SKM-1 treated with dmso at 0.1 percent for 144 hours (cell line): ENCODE measurements at regions not wholly inside any gene's neighbourhood (a gene's known extent, or its start where the extent isn't known, plus 50 kb on each side); places are given as distances from the start of the nearest gene placed in this dataset.

Experiments used
- DNase-seq: peaks from one replicate; lab custom pipeline; 2025; ENCODE audit not compliant: unreplicated experiment; lab: John Stamatoyannopoulos, UW

DNA sequence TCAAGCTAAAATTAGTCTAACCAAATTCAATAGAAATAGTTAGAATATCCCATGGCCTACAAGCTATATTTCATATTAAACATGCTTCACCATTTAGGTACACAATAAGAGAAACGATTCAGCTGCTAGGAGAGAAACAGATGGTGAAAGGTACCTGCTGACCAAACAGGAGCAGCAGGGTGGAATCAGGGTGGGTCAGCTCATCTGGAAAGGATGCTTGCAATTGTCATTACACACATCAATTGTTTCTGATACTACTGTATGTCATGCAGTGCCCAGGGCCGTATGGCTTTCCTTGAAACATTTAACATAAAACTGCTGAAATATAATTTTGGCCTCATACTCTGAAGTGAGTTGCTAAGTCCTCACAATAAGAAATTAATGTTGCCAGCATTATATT lies 776.0 kb downstream of the DACH1 start:
- no peak for DNase-seq

DNA sequence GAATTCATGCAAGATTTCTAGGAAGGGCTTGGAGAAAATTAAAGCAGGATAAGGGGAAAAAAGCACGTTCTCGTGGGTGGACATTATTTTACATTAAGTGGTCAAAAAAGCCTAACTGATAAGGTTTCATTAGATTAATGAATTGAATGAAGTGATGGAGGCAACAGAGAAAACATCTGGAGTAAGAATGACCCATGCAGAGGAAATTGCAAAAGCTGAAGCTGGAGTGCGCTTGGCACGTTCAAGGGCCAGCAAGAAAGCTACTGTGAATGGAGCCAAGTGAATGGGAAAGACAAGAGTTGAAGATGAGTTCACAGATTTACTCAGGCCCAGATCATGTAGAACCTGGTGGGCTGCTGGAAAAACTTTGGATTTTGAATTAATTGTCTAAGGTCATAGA lies 777.9 kb downstream of the DACH1 start:
- no peak for DNase-seq

DNA sequence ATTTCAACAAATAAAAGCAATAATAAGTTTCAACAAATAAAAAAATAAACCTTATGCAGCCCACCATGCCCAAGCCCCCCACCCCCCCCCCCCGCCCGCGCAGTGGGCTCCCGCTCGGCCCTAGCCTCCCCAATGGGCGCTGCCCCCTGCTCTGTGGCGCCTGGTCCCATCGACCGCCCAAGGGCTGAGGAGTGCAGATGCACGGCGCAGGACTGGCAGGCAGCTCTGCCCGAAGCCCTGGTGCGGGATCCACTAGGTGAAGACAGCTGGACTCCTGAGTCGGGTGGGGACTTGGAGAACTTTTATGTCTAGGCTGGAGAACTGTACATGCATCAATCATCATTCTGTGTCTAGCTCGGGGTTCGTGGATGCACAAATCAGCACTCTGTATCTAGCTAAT lies 779.6 kb downstream of the DACH1 start:
- no peak for DNase-seq

DNA sequence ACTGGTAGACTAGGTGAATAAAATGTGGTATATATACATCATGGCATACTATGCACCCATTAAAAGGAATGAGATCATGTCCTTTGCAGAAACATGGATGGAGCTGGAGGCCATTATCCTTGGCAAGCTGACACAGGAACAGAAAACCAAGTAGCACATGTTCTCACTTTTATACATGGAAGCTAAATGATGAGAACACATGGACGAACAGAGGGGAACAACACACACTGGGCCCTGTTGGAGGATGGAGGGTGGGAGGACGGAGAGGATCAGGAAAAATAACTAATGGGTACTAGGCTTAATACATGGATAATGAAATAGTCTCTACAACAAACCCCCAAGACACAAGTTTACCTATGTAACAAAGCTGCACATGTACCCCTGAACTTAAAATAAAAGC lies 780.0 kb downstream of the DACH1 start:
- DNase-seq: no peak

DNA sequence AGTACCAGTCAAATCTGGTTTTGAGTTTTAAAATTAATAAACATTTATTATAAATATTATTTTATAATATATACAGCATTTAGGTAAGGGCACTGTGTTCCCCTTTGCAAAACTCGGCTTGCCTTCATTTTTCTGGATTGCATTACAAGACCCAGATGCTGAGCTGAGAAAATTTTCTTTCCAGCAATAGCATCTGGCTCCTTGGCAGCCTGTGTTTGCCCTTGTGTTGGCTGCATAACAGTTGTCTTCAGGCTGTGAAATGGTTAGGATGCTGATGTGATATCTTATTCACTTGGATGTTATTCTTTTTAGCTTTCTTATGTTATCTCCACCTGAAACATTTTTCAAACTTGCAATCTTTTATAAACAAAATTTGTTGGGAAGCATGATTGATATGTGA lies 784.4 kb downstream of the DACH1 start:
- no peak for DNase-seq

DNA sequence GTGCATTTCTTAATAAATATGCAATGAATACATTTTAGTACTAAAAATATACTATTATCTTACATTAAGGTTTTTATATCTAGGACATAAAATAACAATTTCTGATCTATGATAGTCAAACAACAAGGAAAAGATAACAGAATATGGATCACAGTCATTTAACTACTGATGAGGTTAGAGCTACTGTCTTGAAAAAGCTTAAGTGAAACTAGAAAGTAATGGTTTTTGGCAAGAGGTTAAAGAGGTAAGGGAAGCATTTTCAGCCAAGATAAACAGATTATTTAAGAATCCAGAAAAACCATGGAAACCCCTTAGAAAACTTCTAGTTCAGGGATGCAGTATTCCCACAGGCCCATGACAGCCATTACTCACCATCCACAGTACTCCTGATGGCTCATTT lies 787.4 kb downstream of the DACH1 start:
- DNase-seq: no peak

DNA sequence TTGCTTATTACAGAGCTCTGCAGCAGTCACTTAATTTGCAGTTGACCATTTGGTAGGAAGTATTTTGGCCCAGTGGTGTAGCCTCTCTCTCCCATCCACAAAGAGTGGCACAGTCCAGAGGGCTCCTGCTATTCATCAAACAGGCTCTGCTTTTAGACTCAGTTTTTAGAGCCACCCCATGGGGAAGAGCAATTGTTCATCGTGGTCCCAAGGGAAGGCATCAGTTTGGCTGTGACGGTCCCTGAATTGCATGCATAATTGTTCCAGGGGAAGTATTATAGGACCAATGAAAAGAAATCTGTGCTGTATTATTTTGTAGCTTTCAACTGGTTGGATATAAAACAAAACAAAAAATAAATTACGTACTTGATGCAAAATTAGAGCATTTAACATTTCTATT lies 799.0 kb downstream of the DACH1 start:
- no peak for DNase-seq

DNA sequence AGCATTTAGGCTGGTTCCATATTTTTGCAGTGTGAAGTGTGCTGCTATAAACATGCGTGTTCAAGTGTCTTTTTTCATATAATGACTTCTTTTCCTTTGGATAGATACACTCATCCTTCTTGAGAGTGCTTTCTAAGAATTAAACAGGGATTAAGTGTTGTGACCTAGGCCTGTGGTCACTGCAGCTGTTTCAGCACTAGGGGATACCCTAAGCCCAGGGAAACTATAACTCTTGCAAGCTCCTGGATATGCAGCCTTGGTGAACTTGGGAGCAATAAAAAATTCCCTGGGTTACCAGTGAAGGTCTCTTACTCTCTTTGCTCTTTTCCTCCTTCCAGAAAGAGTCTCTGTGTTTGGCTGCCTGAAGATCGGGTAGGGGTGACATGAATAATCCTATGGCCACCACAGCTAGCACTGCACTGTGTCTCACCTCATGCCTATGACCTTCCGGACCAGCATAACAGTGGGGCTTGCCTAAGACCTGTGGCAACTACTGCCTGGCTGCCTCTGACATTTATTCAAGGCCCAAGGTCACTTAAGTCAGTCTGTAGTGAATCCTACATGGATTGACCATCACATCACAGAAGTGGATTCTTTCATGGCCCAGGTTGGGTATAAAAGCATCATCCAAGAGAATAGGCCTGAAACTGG lies 799.7 kb downstream of the DACH1 start:
- DNase-seq: no peak

DNA sequence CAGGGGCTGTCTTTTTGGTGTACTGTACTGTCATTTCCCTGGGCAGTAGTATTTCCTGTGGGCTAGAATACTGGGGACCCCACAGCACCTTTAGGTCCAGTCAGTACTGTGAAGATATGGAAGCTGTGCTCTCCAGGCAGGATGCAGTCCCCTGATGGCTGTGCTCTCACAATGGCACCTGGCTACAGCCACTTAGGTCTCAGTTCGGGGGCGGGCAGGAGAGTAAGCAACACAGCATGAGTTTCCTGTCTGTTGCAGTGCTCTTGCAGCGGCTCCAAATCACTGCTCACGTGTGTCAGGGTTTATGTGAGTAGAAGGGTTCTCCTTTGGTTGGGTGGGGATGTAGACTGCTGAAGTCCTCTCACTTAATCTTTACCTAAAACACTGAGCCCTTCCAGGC lies 810.4 kb downstream of the DACH1 start:
- no peak for DNase-seq

DNA sequence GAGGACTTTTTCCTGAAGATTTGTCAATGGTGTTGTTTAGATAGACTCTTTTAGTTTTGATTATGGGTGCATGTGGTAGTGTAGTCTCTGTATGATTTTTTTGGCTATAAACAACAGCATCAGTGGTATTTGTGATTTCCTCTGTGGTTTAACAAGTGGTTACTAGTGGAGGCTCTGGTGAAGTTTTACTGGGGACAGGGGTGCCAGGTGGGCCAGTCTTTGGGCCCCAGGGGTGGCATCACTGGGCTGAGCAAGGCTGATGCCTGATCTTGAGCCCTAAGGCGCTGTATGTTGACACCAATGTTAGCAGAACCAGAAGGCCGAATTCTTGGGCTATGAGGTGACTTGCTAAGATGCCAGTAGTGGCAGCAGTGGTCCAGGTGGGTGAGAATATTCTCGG lies 811.4 kb downstream of the DACH1 start:
- no peak for DNase-seq

DNA sequence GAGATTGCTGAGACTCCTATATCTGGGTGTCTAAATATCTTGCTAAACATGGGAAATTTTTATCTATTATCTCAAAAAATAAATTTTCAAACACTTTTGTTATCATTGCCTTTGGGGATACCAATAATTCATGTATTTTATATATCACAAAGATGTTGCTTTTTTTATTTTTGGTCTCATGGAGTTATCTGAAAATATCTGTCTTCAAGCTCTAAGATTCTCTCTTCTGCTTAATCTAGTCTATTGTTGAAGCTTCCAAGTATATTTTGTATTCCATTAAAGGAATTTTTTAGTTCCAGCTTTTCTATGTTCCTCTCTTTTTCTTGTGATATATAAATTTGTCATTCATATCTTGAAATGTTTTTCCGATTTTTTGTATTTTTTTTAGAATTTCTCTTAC lies 812.0 kb downstream of the DACH1 start:
- no peak for DNase-seq

DNA sequence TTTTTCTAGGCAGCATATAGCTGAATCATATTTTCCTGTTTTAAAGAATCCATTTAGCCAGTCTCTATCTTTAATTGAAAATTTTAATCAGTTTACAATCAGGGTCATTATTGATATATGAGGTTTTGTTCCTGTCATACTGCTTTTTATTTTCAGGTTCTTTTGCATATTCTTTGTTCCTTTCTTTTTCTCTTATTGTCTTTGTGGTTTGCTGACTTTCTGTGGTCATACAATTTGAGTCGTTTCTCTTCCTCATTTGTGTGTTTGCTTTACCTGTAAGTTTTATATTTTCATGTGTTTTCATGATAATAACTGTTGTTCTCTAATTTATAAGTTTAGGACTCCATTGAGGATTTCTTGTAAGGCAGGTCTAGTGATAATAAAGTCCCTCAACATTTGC lies 812.6 kb downstream of the DACH1 start:
- DNase-seq: no peak

DNA sequence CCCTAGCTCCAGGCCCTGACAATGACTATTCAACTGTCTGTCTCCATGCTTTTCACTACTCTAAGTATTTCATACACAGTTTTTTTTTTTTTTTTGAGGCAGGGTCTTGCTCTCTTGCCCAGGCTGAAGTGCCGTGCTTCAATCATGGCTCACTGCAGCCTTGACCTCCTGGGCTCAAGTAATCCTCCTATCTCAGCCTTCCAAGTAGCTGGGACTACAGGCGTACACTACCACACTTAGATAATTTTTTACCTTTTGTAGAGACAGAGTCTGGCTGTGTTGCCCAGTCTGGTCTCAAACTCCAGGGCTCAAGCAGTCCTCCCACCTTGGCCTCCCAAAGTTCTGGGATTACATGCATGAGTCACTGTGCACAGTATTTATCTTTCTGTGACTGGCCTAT lies 815.4 kb downstream of the DACH1 start:
- no peak for DNase-seq

DNA sequence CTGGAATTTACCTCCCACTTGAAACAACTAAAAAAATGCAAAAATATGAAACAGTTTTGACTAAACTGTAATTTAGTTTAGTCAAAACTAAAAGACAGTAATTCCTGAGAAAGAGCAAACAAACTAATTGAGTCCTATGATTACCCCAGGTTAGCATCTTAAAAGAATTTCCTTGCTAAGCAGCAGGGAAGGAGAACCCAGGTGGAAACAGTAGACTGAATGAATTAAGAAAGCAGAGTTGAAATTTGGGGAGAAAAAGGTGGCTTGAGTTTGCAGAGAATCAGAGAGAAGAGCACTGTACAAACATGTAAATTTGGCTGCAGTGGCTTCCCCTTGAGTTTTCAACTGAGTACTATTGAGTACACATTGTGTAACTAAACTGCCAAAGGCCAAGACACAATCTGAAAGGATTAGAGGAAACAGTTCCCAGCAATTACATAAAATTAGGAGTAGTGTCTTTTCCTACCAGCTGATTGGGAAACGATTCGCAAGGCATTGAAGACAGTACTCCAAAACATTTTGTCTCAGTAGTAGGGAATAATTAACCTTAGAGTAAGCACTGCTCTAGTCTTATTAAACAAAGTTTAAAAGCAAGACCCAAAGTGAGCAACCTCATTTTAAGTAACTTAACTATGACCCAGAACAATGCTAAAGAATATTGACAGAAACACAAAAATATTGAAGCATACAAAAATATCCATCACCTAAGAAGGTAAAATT lies 820.5 kb downstream of the DACH1 start:
- DNase-seq: no peak

DNA sequence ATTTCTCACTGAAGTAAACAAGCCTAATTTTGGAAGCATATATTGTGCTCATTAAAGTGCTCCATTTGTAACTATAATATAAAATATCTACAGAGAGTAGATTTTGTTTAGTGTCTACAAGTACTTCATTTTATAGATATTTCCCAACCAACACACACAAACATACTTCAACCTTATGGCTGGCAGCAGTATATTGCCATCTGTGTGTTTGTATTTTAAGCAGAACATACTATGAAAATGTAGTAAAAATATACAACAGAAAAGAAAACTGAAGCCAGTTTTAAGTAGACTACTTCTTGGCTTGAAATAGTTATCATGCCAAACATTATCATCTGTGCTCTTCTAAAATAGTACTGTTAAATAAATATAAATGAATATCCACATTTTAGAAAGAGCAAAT lies 821.9 kb downstream of the DACH1 start:
- no peak for DNase-seq

DNA sequence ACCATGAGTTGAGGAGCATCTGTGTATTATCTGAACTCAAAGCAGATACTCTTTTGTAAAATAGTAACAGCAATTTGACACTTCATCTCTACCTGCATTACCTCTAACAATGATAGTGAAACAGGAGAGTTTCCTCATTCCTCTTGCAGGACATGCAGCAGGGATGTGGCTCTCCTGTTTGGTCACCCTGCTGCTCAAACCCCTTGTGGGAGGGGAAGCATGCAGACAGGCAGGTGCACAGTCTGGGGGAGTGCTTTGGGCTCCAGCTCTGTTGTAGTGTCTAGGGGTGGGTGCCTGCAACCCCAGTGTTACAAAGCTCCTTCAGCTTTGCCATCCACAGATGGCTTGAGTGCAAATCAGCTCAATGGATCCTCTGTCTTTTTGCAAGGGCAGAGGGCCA lies 827.6 kb downstream of the DACH1 start:
- no peak for DNase-seq

DNA sequence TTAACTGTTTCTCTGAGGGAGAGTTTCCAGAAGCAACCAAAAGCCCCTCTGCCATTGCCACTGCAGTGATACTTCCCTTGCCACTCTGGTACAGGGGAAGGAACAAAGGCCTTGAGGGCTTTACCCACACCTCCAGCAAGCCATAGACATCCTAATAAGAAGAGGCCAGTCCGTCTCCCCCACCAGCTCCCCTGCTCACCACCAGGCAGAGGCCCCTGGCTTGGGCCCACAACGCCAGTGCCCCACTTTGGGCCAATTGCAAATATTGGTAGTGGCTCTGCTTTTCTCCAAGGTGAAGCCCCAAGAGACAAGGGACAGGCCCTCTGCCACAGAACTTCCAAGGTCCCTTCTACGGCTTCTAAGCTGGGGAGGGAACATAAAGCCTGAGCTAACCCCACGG lies 833.0 kb downstream of the DACH1 start:
- no peak for DNase-seq

DNA sequence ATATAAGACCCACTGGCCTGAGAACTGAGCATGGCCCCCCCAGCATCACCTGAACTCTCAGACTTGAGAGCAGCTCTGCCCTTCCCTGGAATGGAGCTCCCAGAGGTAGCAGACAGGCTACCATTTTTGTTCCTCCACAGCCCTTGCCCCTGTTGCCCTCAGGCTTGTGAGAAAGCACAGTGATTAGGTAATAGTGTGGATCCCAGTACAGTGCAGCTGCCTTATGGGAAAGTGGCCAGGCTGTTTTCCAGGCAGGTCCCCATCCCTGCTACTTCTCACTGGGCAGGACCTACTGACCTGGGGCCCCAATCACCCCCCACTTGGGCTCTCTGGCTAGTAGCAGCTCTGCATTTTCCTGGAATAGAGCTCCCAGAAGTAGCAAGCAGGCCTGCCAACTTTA lies 834.0 kb downstream of the DACH1 start:
- no peak for DNase-seq

DNA sequence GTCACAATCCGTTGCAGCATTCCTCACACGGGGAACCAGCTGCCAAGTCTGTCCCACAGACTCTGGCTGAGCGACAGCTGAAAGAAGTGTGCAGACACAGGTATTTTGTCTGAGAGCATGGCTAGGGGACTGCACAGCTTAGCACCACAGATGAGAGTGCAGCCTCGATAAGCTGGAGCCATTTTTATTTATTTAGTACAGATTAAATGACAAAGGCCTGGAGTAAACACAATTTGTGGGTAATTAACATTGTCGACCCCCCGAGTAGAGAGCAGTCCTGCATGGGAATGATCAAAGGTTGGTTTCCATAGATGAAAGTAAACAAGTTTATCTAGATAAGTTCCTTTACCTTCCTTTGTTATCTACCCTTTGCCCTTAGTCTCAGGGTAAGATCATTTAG lies 836.2 kb downstream of the DACH1 start:
- no peak for DNase-seq

DNA sequence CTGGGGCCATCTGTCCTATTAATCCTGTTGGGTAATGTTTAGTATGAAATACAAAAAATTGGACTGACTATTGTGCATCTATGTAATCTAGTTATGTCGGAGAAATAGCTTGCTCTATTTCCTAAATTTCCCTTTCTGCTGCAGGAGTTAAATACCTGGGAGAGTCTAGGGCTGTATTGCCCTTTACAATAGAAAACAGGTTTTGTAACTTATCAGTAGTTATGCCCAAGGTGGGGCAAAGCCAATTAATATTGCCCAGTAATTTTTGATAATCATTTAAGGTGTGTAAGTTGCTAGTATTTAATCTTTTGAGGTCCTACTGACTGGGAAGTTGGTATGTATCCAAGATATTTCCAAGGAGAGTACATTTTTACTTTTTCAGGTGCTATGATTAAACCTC lies 838.1 kb downstream of the DACH1 start:
- DNase-seq: no peak

DNA sequence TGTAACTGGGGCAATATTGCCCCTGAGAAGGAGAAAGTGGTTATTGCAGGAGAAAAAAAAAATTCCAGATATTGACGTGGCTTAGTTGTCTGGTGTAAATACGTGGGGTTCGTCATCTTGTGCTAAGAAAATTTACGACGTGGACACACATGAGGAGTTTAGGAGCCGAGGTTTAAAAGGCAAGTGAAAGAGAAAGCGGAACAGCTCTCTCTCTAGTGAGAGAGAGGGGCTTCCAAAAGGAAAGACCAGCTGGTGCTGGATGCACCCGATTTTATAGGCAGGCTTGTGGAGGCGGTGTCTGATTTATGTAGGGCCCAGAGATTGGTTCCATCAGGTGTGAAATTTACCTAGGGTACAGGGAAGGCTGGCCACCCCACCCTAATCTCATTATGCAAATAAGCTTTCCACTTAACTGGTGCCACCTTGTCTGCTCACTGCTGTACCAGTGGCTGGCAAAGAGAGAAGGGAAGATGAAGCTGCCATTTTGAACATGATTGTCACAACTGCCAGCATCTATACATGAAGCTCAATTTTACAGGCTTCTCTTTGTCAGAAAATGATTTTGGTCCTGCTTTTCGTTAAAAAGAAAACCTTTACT lies 845.1 kb downstream of the DACH1 start:
- DNase-seq: no peak

DNA sequence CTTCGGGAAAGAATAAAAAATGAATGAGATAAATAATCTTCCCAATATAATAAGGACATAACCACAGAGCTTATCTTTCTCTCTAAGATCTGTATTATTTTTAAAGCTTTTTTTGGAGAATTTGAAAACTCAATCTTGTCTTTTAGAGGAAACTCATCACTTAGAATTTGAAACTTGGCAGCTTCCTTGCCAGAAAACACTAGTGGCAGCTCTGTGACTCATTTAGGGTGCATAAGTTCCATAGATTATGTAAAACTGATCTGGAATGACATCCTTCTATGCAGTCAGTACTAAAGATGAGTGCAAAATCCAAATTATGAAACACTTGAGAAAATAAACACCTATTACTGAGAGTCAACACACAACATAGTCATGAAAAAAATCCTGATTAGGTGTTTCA lies 848.0 kb downstream of the DACH1 start:
- no peak for DNase-seq

DNA sequence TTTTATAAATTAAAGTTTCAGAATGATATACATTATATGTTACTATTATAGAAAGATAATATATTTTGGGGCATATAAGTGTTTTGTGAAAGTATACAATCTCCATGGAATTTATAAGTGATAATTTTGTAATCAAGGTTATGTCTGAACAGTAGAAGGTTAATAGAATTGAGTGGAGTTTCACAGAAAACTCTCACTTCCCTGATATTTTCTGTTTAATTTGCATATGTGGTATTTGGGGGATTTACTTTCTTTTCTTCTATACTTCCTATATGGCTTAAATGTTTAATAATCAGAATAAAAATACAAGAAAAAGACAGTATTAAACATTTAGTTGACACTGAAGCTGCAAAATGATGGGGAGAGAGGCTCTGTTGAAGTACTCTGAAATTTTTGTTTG lies 848.5 kb downstream of the DACH1 start:
- no peak for DNase-seq
